H9 (cell line): ENCODE measurements at regions not wholly inside any gene's neighbourhood (a gene's known extent, or its start where the extent isn't known, plus 50 kb on each side); places are given as distances from the start of the nearest gene placed in this dataset.

ENCODE experiments used
- DNase-seq: peaks from one replicate; pipeline ENCODE4 v3.0.0-alpha.2; 2017
- H2AFZ ChIP-seq: one replicate; pipeline ENCODE4 v1.6.1; 2013; ENCODE audit warnings: mild to moderate bottlenecking, low read length, control low read depth, moderate library complexity
- H2AK5ac ChIP-seq: 2 replicates; pipeline ENCODE4 v1.6.1; 2013; ENCODE audit warnings: low read length, control low read depth, mixed read lengths; ENCODE audit not compliant: insufficient read length
- H2BK120ac ChIP-seq: one replicate; pipeline ENCODE4 v1.6.1; 2013; ENCODE audit warnings: low read depth, mild to moderate bottlenecking, low read length, control low read depth, inconsistent platforms; ENCODE audit not compliant: poor library complexity, severe bottlenecking
- H2BK12ac ChIP-seq: 2 replicates; pipeline ENCODE4 v1.6.1; 2013; ENCODE audit warnings: low read length, control low read depth, mixed read lengths, low read depth; ENCODE audit not compliant: insufficient read length
- H2BK15ac ChIP-seq: 2 replicates; pipeline ENCODE4 v1.6.1; 2013; ENCODE audit warnings: low read depth, low read length, control low read depth
- H2BK20ac ChIP-seq: one replicate; pipeline ENCODE4 v1.6.1; 2013; ENCODE audit warnings: low read depth, mild to moderate bottlenecking, low read length, control low read depth, inconsistent platforms; ENCODE audit not compliant: poor library complexity, severe bottlenecking
- H2BK5ac ChIP-seq: 2 replicates; pipeline ENCODE4 v1.6.1; 2013; ENCODE audit warnings: low read length, control low read depth, mixed read lengths; ENCODE audit not compliant: insufficient read length
- H3K14ac ChIP-seq: 2 replicates; pipeline ENCODE4 v1.6.1; 2013; ENCODE audit warnings: low read length, control low read depth; ENCODE audit not compliant: insufficient read depth
- H3K18ac ChIP-seq: 2 replicates; pipeline ENCODE4 v1.6.1; 2013; ENCODE audit warnings: low read depth, mild to moderate bottlenecking, mixed read lengths, low read length, control low read depth; ENCODE audit not compliant: insufficient read length
- H3K23ac ChIP-seq: 2 replicates; pipeline ENCODE4 v1.6.1; 2013; ENCODE audit warnings: low read length, control low read depth, mixed read lengths, low read depth; ENCODE audit not compliant: insufficient read length
- H3K23me2 ChIP-seq: 2 replicates; pipeline ENCODE4 v1.6.1; 2013; ENCODE audit warnings: low read depth, mild to moderate bottlenecking, mixed read lengths, low read length, control low read depth; ENCODE audit not compliant: insufficient read length, poor library complexity, severe bottlenecking
- H3K27ac ChIP-seq: 2 replicates; pipeline ENCODE4 v1.5.1; 2013; ENCODE audit warnings: low read length, control low read depth, mixed read lengths, low read depth; ENCODE audit not compliant: insufficient read length
- H3K27me3 ChIP-seq: 2 replicates; pipeline ENCODE4 v1.6.1; 2013; ENCODE audit warnings: low read length, control low read depth, inconsistent platforms; ENCODE audit not compliant: insufficient read depth
- H3K4ac ChIP-seq: 2 replicates; pipeline ENCODE4 v1.6.1; 2013; ENCODE audit warnings: low read depth, mild to moderate bottlenecking, control low read depth, inconsistent platforms, low read length, moderate library complexity
- H3K4me1 ChIP-seq: 2 replicates; pipeline ENCODE4 v1.6.1; 2013; ENCODE audit warnings: low read length, control low read depth, inconsistent platforms; ENCODE audit not compliant: insufficient read depth
- H3K4me2 ChIP-seq: 2 replicates; pipeline ENCODE4 v1.6.1; 2013; ENCODE audit warnings: low read length, control low read depth, mixed read lengths; ENCODE audit not compliant: insufficient read length, insufficient read depth
- H3K56ac ChIP-seq: 2 replicates; pipeline ENCODE4 v1.6.1; 2013; ENCODE audit warnings: low read depth, mild to moderate bottlenecking, mixed read lengths, low read length, control low read depth; ENCODE audit not compliant: insufficient read length
- H3K79me1 ChIP-seq: 2 replicates; pipeline ENCODE4 v1.6.1; 2013; ENCODE audit warnings: low read depth, mild to moderate bottlenecking, moderate library complexity, low read length, control low read depth, inconsistent platforms; ENCODE audit not compliant: insufficient read depth, poor library complexity, severe bottlenecking
- H3K79me2 ChIP-seq: 2 replicates; pipeline ENCODE4 v1.6.1; 2013; ENCODE audit warnings: low read length, control low read depth, inconsistent platforms; ENCODE audit not compliant: insufficient read depth
- H3K9ac ChIP-seq: 2 replicates; pipeline ENCODE4 v1.6.1; 2013; ENCODE audit warnings: low read length, control low read depth, mixed read lengths; ENCODE audit not compliant: insufficient read length; ENCODE audit errors: extremely low read depth
- H3K9me3 ChIP-seq: one replicate; pipeline ENCODE4 v1.6.1; 2013; ENCODE audit warnings: low read depth, low read length, inconsistent platforms; ENCODE audit not compliant: control insufficient read depth
- H3T11ph ChIP-seq: one replicate; pipeline ENCODE4 v1.6.1; 2013; ENCODE audit warnings: mild to moderate bottlenecking, low read length, control low read depth, inconsistent platforms
- H4K20me1 ChIP-seq: one replicate; pipeline ENCODE4 v1.6.1; 2013; ENCODE audit not compliant: control insufficient read depth, insufficient read length, insufficient read depth
- H4K5ac ChIP-seq: 2 replicates; pipeline ENCODE4 v1.6.1; 2013; ENCODE audit warnings: low read depth, mild to moderate bottlenecking, mixed read lengths, low read length, control low read depth; ENCODE audit not compliant: insufficient read length
- H4K8ac ChIP-seq: replicated peaks from 2 replicates; pipeline ENCODE4 v1.6.1; 2013; ENCODE audit warnings: low read length, control low read depth, mixed read lengths, low read depth; ENCODE audit not compliant: insufficient read length
- H4K91ac ChIP-seq: 2 replicates; pipeline ENCODE4 v1.6.1; 2013; ENCODE audit warnings: low read depth, mild to moderate bottlenecking, moderate library complexity, mixed read lengths, low read length, control low read depth; ENCODE audit not compliant: insufficient read length
- H3K27ac Mint-ChIP-seq, 3 experiments: 2 replicates in 2 of 3; 3 replicates in 1 of 3; pipeline ENCODE4 v1.8.0; 2020 to 2021; ENCODE audit warnings: mixed read lengths in 3 of 3, mild to moderate bottlenecking in 1 of 3, moderate library complexity in 1 of 3
- H3K27me3 Mint-ChIP-seq: 2 replicates; pipeline ENCODE4 v1.8.0; 2021; ENCODE audit warnings: low read depth, mild to moderate bottlenecking, moderate library complexity, mixed read lengths
- H3K36me3 Mint-ChIP-seq, 3 experiments: 2 replicates in 2 of 3; 3 replicates in 1 of 3; pipeline ENCODE4 v1.8.0; 2020 to 2021; ENCODE audit warnings: low read depth in 3 of 3, mixed read lengths in 3 of 3; ENCODE audit not compliant: insufficient read depth in 1 of 3
- H3K4me1 Mint-ChIP-seq, 2 experiments: 2 replicates each; pipeline ENCODE4 v1.8.0; 2020; ENCODE audit warnings: mixed read lengths in 2 of 2
- H3K4me3 Mint-ChIP-seq, 2 experiments: 2 replicates in 1 of 2; 3 replicates in 1 of 2; pipeline ENCODE4 v1.8.0; 2020 to 2021; ENCODE audit warnings: mild to moderate bottlenecking in 2 of 2, mixed read lengths in 2 of 2, moderate library complexity in 1 of 2
- H3K9me3 Mint-ChIP-seq, 2 experiments: 2 replicates in 1 of 2; 3 replicates in 1 of 2; pipeline ENCODE4 v1.8.0; 2020; ENCODE audit warnings: mild to moderate bottlenecking in 2 of 2, mixed read lengths in 2 of 2, moderate library complexity in 1 of 2
- WGBS: extraction: QIAGEN DNeasy Blood & Tissue Kit; methylation state at CpG from one replicate; pipeline ENCODE4 v1.1.7; 2013; ENCODE audit warnings: missing lambda C conversion rate, low lambda C conversion rate, mixed read lengths; ENCODE audit not compliant: insufficient read length; ENCODE audit errors: extremely low coverage; 5-methylcytosine and 5-hydroxymethylcytosine counted together
- TF ChIP-seq, protein P1 (sequence below): fragments of 200-600 bp; sonication (generic); conservative IDR thresholded peaks from 3 replicates; pipeline ENCODE4 v1.8.0; 2021; ENCODE audit warnings: antibody characterized with exemption, mild to moderate bottlenecking

DNA sequence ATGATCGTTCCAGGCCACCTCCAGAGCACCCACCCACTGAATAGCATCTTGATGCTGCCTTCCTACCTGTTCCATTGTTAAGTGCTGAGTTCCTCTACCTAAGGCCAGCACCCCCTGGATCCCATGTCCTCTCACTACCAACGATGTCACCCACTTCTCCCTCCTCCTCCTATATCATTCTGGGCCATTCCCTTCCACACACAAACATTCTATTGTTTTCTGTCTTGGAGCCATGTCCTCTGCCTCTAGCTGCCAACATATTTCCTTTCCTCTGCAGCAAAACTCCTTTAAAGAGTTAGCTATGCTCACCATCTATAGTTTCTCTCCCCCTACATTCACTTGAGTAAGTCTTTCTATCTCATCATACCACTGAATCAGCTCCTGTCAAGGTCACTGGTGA is 64.0 kb upstream of the ACKR3 start:
- no peaks in the 10 kb centered on the region for H3K79me1 ChIP-seq
- H2BK15ac ChIP-seq, result no peak overlapping the region
- no peak overlapping the region for H3K56ac ChIP-seq
- WGBS, result no CpG with 5 or more reads among the region's 2 CpGs
- Mint-ChIP-seq H3K9me3 (no peaks in the 10 kb centered on the region; a peak in 1 of 5 replicates), H3K36me3 (peaks cover 0 to 2% (median 0%) of the 10 kb centered on the region in 3 experiments; a peak in 2 of 7 replicates), H3K4me3 (no peak overlapping the region), H3K4me1 (peaks cover 11 to 20% of the 10 kb centered on the region in 2 experiments), H3K27me3 (peaks cover 27% of the 10 kb centered on the region), H3K27ac (no peak overlapping the region)
- no peak for DNase-seq
- no peak overlapping the region for H3K27ac ChIP-seq
- no peaks in the 10 kb centered on the region for H4K20me1 ChIP-seq
- no peaks in the 10 kb centered on the region for H3K79me2 ChIP-seq
- 0 out of 2 replicates have a peak, but pooled peaks cover 3% of the 10 kb centered on the region for H3K4me1 ChIP-seq
- no peak overlapping the region for H3K23ac ChIP-seq
- H2AK5ac ChIP-seq, result no peak overlapping the region
- H3K18ac ChIP-seq, result no peak overlapping the region
- no peak overlapping the region for H2BK12ac ChIP-seq
- no peak overlapping the region for H3K14ac ChIP-seq
- no peaks in the 10 kb centered on the region; the same call in 1 of the 2 replicates for H3K27me3 ChIP-seq
- no peak overlapping the region for H2BK5ac ChIP-seq
- H4K5ac ChIP-seq, result no peak overlapping the region
- no peak overlapping the region for H4K8ac ChIP-seq
- H3K9me3 ChIP-seq, result no peaks in the 10 kb centered on the region
- TF ChIP-seq, protein P1, sequence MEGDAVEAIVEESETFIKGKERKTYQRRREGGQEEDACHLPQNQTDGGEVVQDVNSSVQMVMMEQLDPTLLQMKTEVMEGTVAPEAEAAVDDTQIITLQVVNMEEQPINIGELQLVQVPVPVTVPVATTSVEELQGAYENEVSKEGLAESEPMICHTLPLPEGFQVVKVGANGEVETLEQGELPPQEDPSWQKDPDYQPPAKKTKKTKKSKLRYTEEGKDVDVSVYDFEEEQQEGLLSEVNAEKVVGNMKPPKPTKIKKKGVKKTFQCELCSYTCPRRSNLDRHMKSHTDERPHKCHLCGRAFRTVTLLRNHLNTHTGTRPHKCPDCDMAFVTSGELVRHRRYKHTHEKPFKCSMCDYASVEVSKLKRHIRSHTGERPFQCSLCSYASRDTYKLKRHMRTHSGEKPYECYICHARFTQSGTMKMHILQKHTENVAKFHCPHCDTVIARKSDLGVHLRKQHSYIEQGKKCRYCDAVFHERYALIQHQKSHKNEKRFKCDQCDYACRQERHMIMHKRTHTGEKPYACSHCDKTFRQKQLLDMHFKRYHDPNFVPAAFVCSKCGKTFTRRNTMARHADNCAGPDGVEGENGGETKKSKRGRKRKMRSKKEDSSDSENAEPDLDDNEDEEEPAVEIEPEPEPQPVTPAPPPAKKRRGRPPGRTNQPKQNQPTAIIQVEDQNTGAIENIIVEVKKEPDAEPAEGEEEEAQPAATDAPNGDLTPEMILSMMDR, result no peak
- H2BK20ac ChIP-seq, result no peak overlapping the region
- no peaks in the 10 kb centered on the region for H3K23me2 ChIP-seq
- H3K4me2 ChIP-seq, result no peak overlapping the region
- H2BK120ac ChIP-seq, result no peak overlapping the region
- no peak overlapping the region for H3K9ac ChIP-seq
- no peak overlapping the region for H3K4ac ChIP-seq
- H2AFZ ChIP-seq, result no peak overlapping the region
- H4K91ac ChIP-seq, result no peak overlapping the region
- no peak overlapping the region for H3T11ph ChIP-seq
